Brain microvascular endothelial cell (primary cell): ENCODE measurements at regions not wholly inside any gene's neighbourhood (a gene's known extent, or its start where the extent isn't known, plus 50 kb on each side); places are given as distances from the start of the nearest gene placed in this dataset.
"Not testable (repeated sequence)": the region's sequence is repeated elsewhere in the genome, so short reads cannot be mapped to it uniquely, and the experiment has no call there.

ENCODE experiments used
- DNase-seq: peaks from one replicate; pipeline ENCODE4 v3.0.0-alpha.2; 2020
- H3K27ac ChIP-seq: fragments of 250-450 bp; sonication (Bioruptor Pico); 2 replicates; pipeline ENCODE4 v1.5.1; 2020; ENCODE audit warnings: mild to moderate bottlenecking, moderate library complexity
- H3K27me3 ChIP-seq: fragments of 250-450 bp; sonication (Bioruptor Pico); replicated peaks from 2 replicates; pipeline ENCODE4 v1.5.1; 2020; ENCODE audit warnings: mild to moderate bottlenecking
- H3K36me3 ChIP-seq: fragments of 250-450 bp; sonication (Bioruptor Pico); replicated peaks from 2 replicates; pipeline ENCODE4 v1.5.1; 2020; ENCODE audit warnings: mild to moderate bottlenecking
- H3K4me3 ChIP-seq: 2 replicates; pipeline ENCODE4 v1.5.1; 2011; ENCODE audit warnings: low read depth, mild to moderate bottlenecking, control low read depth, low read length, moderate library complexity
- CTCF ChIP-seq: IDR thresholded peaks from 2 replicates; pipeline ENCODE4 v1.5.1; 2011; ENCODE audit warnings: low read depth, mild to moderate bottlenecking, moderate library complexity, low read length, control low read depth, inconsistent platforms; ENCODE audit errors: missing control alignments
- in situ Hi-C: cut with HindIII; loops from 2 replicates; pipeline ENCODE4 v1.10.0; 2017; ENCODE audit warnings: low sequenced_read_pairs, low pct_ligation_motif_present

GRCh38 chr2:224099861-224100643 lies 61.0 kb upstream of the SERPINE2 start:
- in situ Hi-C loops = no loop called here
- no peak for DNase-seq
- Histone ChIP-seq H3K4me3 (no peak overlapping the region), H3K27ac (no peak overlapping the region), H3K36me3 (no peaks in the 10 kb centered on the region), H3K27me3 (no peaks in the 10 kb centered on the region)
- no peak for TF ChIP-seq CTCF

GRCh38 chr2:224098481-224099230 lies 59.6 kb upstream of the SERPINE2 start:
- Histone ChIP-seq H3K27me3 (no peaks in the 10 kb centered on the region), H3K27ac (no peak overlapping the region), H3K4me3 (no peak overlapping the region), H3K36me3 (no peaks in the 10 kb centered on the region)
- no peak for TF ChIP-seq CTCF
- DNase-seq = no peak
- in situ Hi-C loops = no loop called here

GRCh38 chr2:224094413-224094812 lies 55.3 kb upstream of the SERPINE2 start:
- Histone ChIP-seq H3K36me3 (no peaks in the 10 kb centered on the region), H3K27me3 (no peaks in the 10 kb centered on the region), H3K27ac (no peak overlapping the region), H3K4me3 (no peak overlapping the region)
- no peak for TF ChIP-seq CTCF
- in situ Hi-C loops = no loop called here
- no peak for DNase-seq

GRCh38 chr2:224091671-224092070 lies 52.6 kb upstream of the SERPINE2 start:
- DNase-seq, H3K27me3 ChIP-seq, in situ Hi-C loops, H3K27ac ChIP-seq, H3K4me3 ChIP-seq, H3K36me3 ChIP-seq: not testable (repeated sequence)

- H3K4me3 ChIP-seq, in situ Hi-C loops, H3K27ac ChIP-seq, DNase-seq, H3K36me3 ChIP-seq, H3K27me3 ChIP-seq: not testable (repeated sequence)
These were observed 50.5 kb upstream of the SERPINE2 start for GRCh38 chr2:224089606-224090005.
